SK-N-MC (cell line): ENCODE measurements at regions not wholly inside any gene's neighbourhood (a gene's known extent, or its start where the extent isn't known, plus 50 kb on each side); places are given as distances from the start of the nearest gene placed in this dataset.

Source experiments
- EZH2 ChIP-seq: fragments of 200-600 bp; sonication (generic); IDR thresholded peaks from one replicate; pipeline ENCODE4 v1.6.1; 2017; ENCODE audit warnings: antibody characterized with exemption
- POLR2AphosphoS5 ChIP-seq: IDR thresholded peaks from 2 replicates; pipeline ENCODE4 v1.6.1; 2012; ENCODE audit warnings: mild to moderate bottlenecking, low read depth, low read length, borderline replicate concordance

DNA sequence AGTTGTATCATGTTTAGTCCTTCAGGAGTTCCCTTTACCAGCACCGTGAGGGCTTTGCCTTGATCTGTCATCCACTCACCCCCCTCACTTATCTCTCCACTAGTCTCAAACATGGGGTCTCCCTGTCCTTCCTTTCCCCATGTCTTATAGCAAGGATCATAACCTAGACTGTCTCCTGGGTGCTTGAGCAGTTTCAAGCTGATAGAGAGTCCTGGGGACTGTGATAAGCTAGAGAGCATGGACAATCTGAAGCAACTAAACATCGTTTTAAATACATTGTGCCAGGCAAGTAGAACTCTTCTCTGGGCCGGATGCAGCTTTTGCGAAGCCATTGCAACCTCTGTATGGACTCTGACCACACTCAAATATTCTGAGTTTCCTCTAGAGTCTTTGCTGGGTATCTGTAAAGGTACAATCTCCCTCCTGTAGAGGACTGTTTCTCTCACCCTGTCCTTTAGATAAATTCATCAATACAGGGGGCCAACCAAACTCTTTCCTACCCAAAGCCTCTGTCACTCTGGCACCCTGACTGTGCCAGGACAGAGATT is 684.6 kb upstream of the NR2F2 start:
- TF ChIP-seq POLR2AphosphoS5: no peak
- TF ChIP-seq EZH2: no peak
